Neural cell (in vitro differentiated cells): ENCODE measurements at regions not wholly inside any gene's neighbourhood (a gene's known extent, or its start where the extent isn't known, plus 50 kb on each side); places are given as distances from the start of the nearest gene placed in this dataset.

Experiments used
- H2AFZ ChIP-seq: fragments of 200-600, 300-800 bp; sonication (generic), shearing (Covaris generic); 2 replicates; pipeline ENCODE4 v1.6.0; 2014; ENCODE audit warnings: low read depth, mild to moderate bottlenecking, antibody characterized with exemption, low read length, moderate library complexity
- H3F3A ChIP-seq: fragments of 200-600 bp; shearing (Covaris generic); 2 replicates; pipeline ENCODE4 v1.6.1; 2016; ENCODE audit warnings: mild to moderate bottlenecking, moderate library complexity, mixed read lengths, antibody characterized with exemption, low read length; ENCODE audit not compliant: insufficient read depth, poor library complexity, severe bottlenecking
- H3K27ac ChIP-seq: fragments of 200-600, 300-800 bp; sonication (generic), shearing (Covaris generic); 2 replicates; pipeline ENCODE4 v1.5.1; 2014; ENCODE audit warnings: mild to moderate bottlenecking, low read length, moderate library complexity
- H3K27me3 ChIP-seq: fragments of 300-800, 200-600 bp; sonication (generic), shearing (Covaris generic); 2 replicates; pipeline ENCODE4 v1.6.0; 2014; ENCODE audit warnings: mild to moderate bottlenecking, low read depth, low read length, moderate library complexity; ENCODE audit not compliant: insufficient read depth
- H3K36me3 ChIP-seq: fragments of 300-800, 200-600 bp; sonication (generic), shearing (Covaris generic); 2 replicates; pipeline ENCODE4 v1.5.1; 2014; ENCODE audit warnings: mild to moderate bottlenecking, antibody characterized with exemption, low read length, moderate library complexity; ENCODE audit not compliant: insufficient read depth
- H3K4me2 ChIP-seq: fragments of 300-800, 200-600 bp; sonication (generic), shearing (Covaris generic); 2 replicates; pipeline ENCODE4 v1.6.0; 2014; ENCODE audit warnings: mild to moderate bottlenecking, low read length
- H3K4me3 ChIP-seq: fragments of 300-800, 200-600 bp; sonication (generic), shearing (Covaris generic); 2 replicates; pipeline ENCODE4 v1.5.1; 2014; ENCODE audit warnings: mild to moderate bottlenecking, low read length, moderate library complexity
- H3K79me2 ChIP-seq: fragments of 200-600 bp; shearing (Covaris generic); replicated peaks from 2 replicates; pipeline ENCODE4 v1.6.0; 2014; ENCODE audit warnings: mild to moderate bottlenecking, low read length, moderate library complexity; ENCODE audit not compliant: insufficient read depth
- H3K9ac ChIP-seq: fragments of 300-800, 200-600 bp; sonication (generic), shearing (Covaris generic); 2 replicates; pipeline ENCODE4 v1.6.1; 2016; ENCODE audit warnings: mild to moderate bottlenecking, low read length, mixed read lengths
- H3K9me2 ChIP-seq: fragments of 200-600 bp; shearing (Covaris generic); 2 replicates; pipeline ENCODE4 v1.6.1; 2016; ENCODE audit warnings: mild to moderate bottlenecking, low read length, mixed read lengths; ENCODE audit not compliant: insufficient read depth
- H3K9me3 ChIP-seq: fragments of 200-600, 300-800 bp; sonication (generic), shearing (Covaris generic); 2 replicates; pipeline ENCODE4 v1.6.1; 2016; ENCODE audit warnings: mild to moderate bottlenecking, mixed run types, low read length, moderate library complexity, mixed read lengths
- H4K20me1 ChIP-seq: fragments of 200-600 bp; shearing (Covaris generic); 2 replicates; pipeline ENCODE4 v1.6.1; 2016; ENCODE audit warnings: mild to moderate bottlenecking, mixed run types; ENCODE audit not compliant: insufficient read depth
- CTCF ChIP-seq: fragments of 450-650 bp; IDR thresholded peaks from 2 replicates; pipeline ENCODE4 v1.5.1; 2014; ENCODE audit warnings: antibody characterized with exemption, mild to moderate bottlenecking, moderate library complexity; ENCODE audit not compliant: poor library complexity, severe bottlenecking
- EP300 ChIP-seq: fragments of 450-650 bp; conservative IDR thresholded peaks from 2 replicates; pipeline ENCODE4 v1.6.1; 2014; ENCODE audit warnings: antibody characterized with exemption, mild to moderate bottlenecking, moderate library complexity; ENCODE audit not compliant: poor library complexity, severe bottlenecking
- EZH2 ChIP-seq: fragments of 200-600, 300-800 bp; shearing (Covaris generic), sonication (generic); IDR thresholded peaks from 2 replicates; pipeline ENCODE4 v1.6.1; 2014; ENCODE audit warnings: antibody characterized with exemption, low read length, borderline replicate concordance, mild to moderate bottlenecking; ENCODE audit not compliant: insufficient read depth, poor library complexity, severe bottlenecking
- MXI1 ChIP-seq: fragments of 450-650 bp; conservative IDR thresholded peaks from 2 replicates; pipeline ENCODE4 v1.6.1; 2014; ENCODE audit warnings: antibody characterized with exemption, mild to moderate bottlenecking; ENCODE audit not compliant: poor library complexity, severe bottlenecking
- POLR2AphosphoS5 ChIP-seq: IDR thresholded peaks from 2 replicates; pipeline ENCODE4 v1.6.1; 2012
- RAD21 ChIP-seq: fragments of 450-650 bp; conservative IDR thresholded peaks from 2 replicates; pipeline ENCODE4 v1.6.1; 2014; ENCODE audit warnings: antibody characterized with exemption, mild to moderate bottlenecking, moderate library complexity
- REST ChIP-seq: IDR thresholded peaks from 2 replicates; pipeline ENCODE4 v1.6.1; 2012; ENCODE audit warnings: borderline replicate concordance
- SMC3 ChIP-seq: fragments of 450-650 bp; conservative IDR thresholded peaks from 2 replicates; pipeline ENCODE4 v1.6.1; 2014; ENCODE audit warnings: antibody characterized with exemption, mild to moderate bottlenecking, moderate library complexity; ENCODE audit not compliant: poor library complexity
- TAF1 ChIP-seq: IDR thresholded peaks from 2 replicates; pipeline ENCODE4 v1.6.1; 2012; ENCODE audit warnings: low read depth

DNA sequence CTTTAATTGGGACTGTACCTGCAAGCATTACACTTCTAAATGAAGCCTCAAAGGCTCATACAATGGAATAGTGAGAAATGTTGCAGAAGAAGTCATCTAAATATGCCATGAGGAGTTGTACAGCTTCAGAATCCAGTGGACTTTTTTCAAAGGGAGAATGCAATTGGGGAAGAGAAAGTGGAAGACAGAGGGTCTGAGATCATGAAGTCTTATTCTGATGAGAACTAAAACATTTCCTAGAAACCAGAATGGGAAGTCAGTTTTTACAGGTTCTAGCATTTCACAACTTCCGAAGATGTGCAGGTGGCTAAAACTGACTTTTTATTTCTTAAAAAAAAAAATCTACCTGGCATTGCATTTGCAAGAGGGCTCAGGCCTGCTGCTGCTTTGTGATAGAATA lies 424.4 kb upstream of the RUNX1 start:
- H3F3A ChIP-seq, result no peaks in the 10 kb centered on the region
- no peak overlapping the region for H3K4me2 ChIP-seq
- TF ChIP-seq EZH2 (no peak), MXI1 (no peak), SMC3 (no peak), TAF1 (no peak), POLR2AphosphoS5 (no peak), REST (no peak), CTCF (no peak), EP300 (no peak), RAD21 (no peak)
- no peak overlapping the region for H3K27ac ChIP-seq
- no peaks in the 10 kb centered on the region for H3K79me2 ChIP-seq
- H3K36me3 ChIP-seq, result no peaks in the 10 kb centered on the region
- no peaks in the 10 kb centered on the region for H3K9me2 ChIP-seq
- H3K27me3 ChIP-seq, result no peaks in the 10 kb centered on the region
- H3K9ac ChIP-seq, result no peak overlapping the region
- no peak overlapping the region for H3K4me3 ChIP-seq
- H3K9me3 ChIP-seq, result no peaks in the 10 kb centered on the region
- H4K20me1 ChIP-seq, result no peaks in the 10 kb centered on the region
- H2AFZ ChIP-seq, result no peak overlapping the region

- no peaks in the 10 kb centered on the region for H3K27me3 ChIP-seq
- H3F3A ChIP-seq, result no peaks in the 10 kb centered on the region
- no peaks in the 10 kb centered on the region for H3K79me2 ChIP-seq
- H3K4me2 ChIP-seq, result no peak overlapping the region
- H3K9me2 ChIP-seq, result no peaks in the 10 kb centered on the region
- H4K20me1 ChIP-seq, result no peaks in the 10 kb centered on the region
- no peak overlapping the region for H3K27ac ChIP-seq
- no peak overlapping the region for H3K4me3 ChIP-seq
- H2AFZ ChIP-seq, result no peak overlapping the region
- H3K36me3 ChIP-seq, result no peaks in the 10 kb centered on the region
- no peak overlapping the region for H3K9ac ChIP-seq
- TF ChIP-seq REST, result no peak
- TF ChIP-seq MXI1, result no peak
- TF ChIP-seq RAD21, result no peak
- TF ChIP-seq TAF1, result no peak
- H3K9me3 ChIP-seq, result no peaks in the 10 kb centered on the region
Observed at GRCh38 chr21:35470522-35470921, 421.4 kb upstream of the RUNX1 start.
